ENCODE measurements at regions not wholly inside any gene's neighbourhood (a gene's known extent, or its start where the extent isn't known, plus 50 kb on each side); places are given as distances from the start of the nearest gene placed in this dataset.

DNA sequence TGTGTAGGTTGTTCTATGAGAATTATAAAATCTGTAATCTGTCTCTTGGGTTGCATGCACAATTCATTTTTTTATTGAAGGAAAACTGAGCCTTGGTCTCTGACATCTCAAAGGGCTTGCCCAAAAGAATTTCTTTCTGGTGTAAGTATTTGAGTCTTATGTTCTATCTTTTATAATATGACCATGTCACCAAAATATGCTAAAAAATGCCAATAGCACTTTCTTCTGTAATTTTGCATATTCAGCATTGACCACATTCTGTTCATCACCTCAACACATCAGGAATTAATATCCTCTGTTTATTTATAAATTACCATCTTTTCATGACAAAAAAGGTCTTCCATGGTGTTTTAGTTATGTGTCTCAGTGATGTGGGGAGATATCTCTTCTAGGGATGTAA is 268.7 kb upstream of the TCF4 start:
- H3K4me3 ChIP-seq (ENCODE audit: control insufficient read depth in 1 of 2, extremely low read depth in 1 of 2, low read length in 1 of 2), result no peak overlapping the region
- H3K27ac ChIP-seq (ENCODE audit: low read length), result no peak overlapping the region
- H3K9me3 ChIP-seq, result no peaks in the 10 kb centered on the region
- ChIA-PET CTCF (no interaction called here), POLR2A (no interaction called here)
- no peaks in the 10 kb centered on the region for H3K36me3 ChIP-seq (ENCODE audit: control insufficient read depth in 2 of 2, extremely low read depth in 1 of 2, insufficient read depth in 1 of 2, low read length in 1 of 2)
- H3K4me1 Mint-ChIP-seq, result no peaks in the 10 kb centered on the region
- H3K4me3 Mint-ChIP-seq, result no peak overlapping the region
- no peaks in the 10 kb centered on the region for H3K27me3 ChIP-seq (replicated peaks in 1 of 2; ENCODE audit: control insufficient read depth in 2 of 2, extremely low read depth in 1 of 2, insufficient read depth in 2 of 2, low read length in 1 of 2)
- DNase-seq, result no peak
- no peak for ATAC-seq (replicated peaks in 1 of 4)
- no peaks in the 10 kb centered on the region for H3K36me3 Mint-ChIP-seq
- H3K27ac Mint-ChIP-seq, result no peak overlapping the region
- H3K27me3 Mint-ChIP-seq, result peaks cover 0 to 3% of the 10 kb centered on the region in 2 donors
- H3K4me1 ChIP-seq (ENCODE audit: control insufficient read depth in 1 of 2, extremely low read depth in 1 of 2, insufficient read depth in 2 of 2, low read length in 2 of 2), result no peaks in the 10 kb centered on the region
- peaks cover 0 to 8% (median 3%) of the 10 kb centered on the region in 3 donors for H3K9me3 Mint-ChIP-seq

- no peaks in the 10 kb centered on the region for H3K36me3 Mint-ChIP-seq
- peaks cover 0 to 3% of the 10 kb centered on the region in 2 donors for H3K27me3 Mint-ChIP-seq
- Histone ChIP-seq H3K27ac (ENCODE audit: low read length) (no peak overlapping the region), H3K36me3 (ENCODE audit: control insufficient read depth in 2 of 2, extremely low read depth in 1 of 2, insufficient read depth in 1 of 2, low read length in 1 of 2) (no peaks in the 10 kb centered on the region), H3K27me3 (replicated peaks in 1 of 2; ENCODE audit: control insufficient read depth in 2 of 2, extremely low read depth in 1 of 2, insufficient read depth in 2 of 2, low read length in 1 of 2) (no peaks in the 10 kb centered on the region), H3K9me3 (no peaks in the 10 kb centered on the region), H3K4me3 (ENCODE audit: control insufficient read depth in 1 of 2, extremely low read depth in 1 of 2, low read length in 1 of 2) (no peak overlapping the region), H3K4me1 (ENCODE audit: control insufficient read depth in 1 of 2, extremely low read depth in 1 of 2, insufficient read depth in 2 of 2, low read length in 2 of 2) (no peaks in the 10 kb centered on the region)
- no peak for DNase-seq
- H3K27ac Mint-ChIP-seq, result no peak overlapping the region
- CTCF ChIA-PET, result no interaction called here
- H3K9me3 Mint-ChIP-seq, result peaks cover 0 to 8% (median 3%) of the 10 kb centered on the region in 3 donors
- H3K4me3 Mint-ChIP-seq, result no peak overlapping the region
- no peak for ATAC-seq (replicated peaks in 1 of 4)
- H3K4me1 Mint-ChIP-seq, result no peaks in the 10 kb centered on the region
- 95% methylated on average over 2 of the region's 2 CpGs for WGBS (ENCODE audit: insufficient coverage)
- POLR2A ChIA-PET, result interaction anchor here in 1 of 2 donors (0.6 kb wide), 1 partner anchor 52 kb away, joined by 3 read pairs; no protein-coding TSS in a partner anchor
Observed at GRCh38 chr18:55856229-55856628, 268.2 kb upstream of the TCF4 start.

GRCh38 chr18:55853268-55853667 is 265.3 kb upstream of the TCF4 start:
- H3K27ac ChIP-seq (ENCODE audit: low read length), result no peak overlapping the region
- Mint-ChIP-seq H3K36me3 (no peaks in the 10 kb centered on the region), H3K4me1 (no peaks in the 10 kb centered on the region), H3K27ac (no peak overlapping the region), H3K27me3 (peaks cover 0 to 4% of the 10 kb centered on the region in 2 donors), H3K9me3 (peaks cover 0 to 8% (median 5%) of the 10 kb centered on the region in 3 donors), H3K4me3 (no peak overlapping the region)
- no peaks in the 10 kb centered on the region for H3K4me1 ChIP-seq (ENCODE audit: control insufficient read depth in 1 of 2, extremely low read depth in 1 of 2, insufficient read depth in 2 of 2, low read length in 2 of 2)
- ChIA-PET POLR2A (no interaction called here), CTCF (no interaction called here)
- DNase-seq, result no peak
- ATAC-seq (replicated peaks in 1 of 4), result no peak
- no peaks in the 10 kb centered on the region for H3K9me3 ChIP-seq
- no peaks in the 10 kb centered on the region for H3K27me3 ChIP-seq (replicated peaks in 1 of 2; ENCODE audit: control insufficient read depth in 2 of 2, extremely low read depth in 1 of 2, insufficient read depth in 2 of 2, low read length in 1 of 2)
- no peak overlapping the region for H3K4me3 ChIP-seq (ENCODE audit: control insufficient read depth in 1 of 2, extremely low read depth in 1 of 2, low read length in 1 of 2)
- no CpG with 5 or more reads among the region's 3 CpGs for WGBS (ENCODE audit: insufficient coverage)
- no peaks in the 10 kb centered on the region for H3K36me3 ChIP-seq (ENCODE audit: control insufficient read depth in 2 of 2, extremely low read depth in 1 of 2, insufficient read depth in 1 of 2, low read length in 1 of 2)

- 80% methylated on average over 8 of the region's 8 CpGs for WGBS (ENCODE audit: insufficient coverage)
- H3K4me1 ChIP-seq (ENCODE audit: control insufficient read depth in 1 of 2, extremely low read depth in 1 of 2, insufficient read depth in 2 of 2, low read length in 2 of 2), result no peaks in the 10 kb centered on the region
- Mint-ChIP-seq H3K27me3 (peaks cover 0 to 4% of the 10 kb centered on the region in 2 donors), H3K4me1 (no peaks in the 10 kb centered on the region), H3K4me3 (no peak overlapping the region), H3K9me3 (peaks cover 0 to 17% (median 5%) of the 10 kb centered on the region in 3 donors), H3K27ac (no peak overlapping the region), H3K36me3 (no peaks in the 10 kb centered on the region)
- no peak overlapping the region for H3K27ac ChIP-seq (ENCODE audit: low read length)
- ChIA-PET CTCF (no interaction called here), POLR2A (no interaction called here)
- DNase-seq (no peak), ATAC-seq (replicated peaks in 1 of 4) (no peak)
- H3K4me3 ChIP-seq (ENCODE audit: control insufficient read depth in 1 of 2, extremely low read depth in 1 of 2, low read length in 1 of 2), result no peak overlapping the region
- no peaks in the 10 kb centered on the region for H3K36me3 ChIP-seq (ENCODE audit: control insufficient read depth in 2 of 2, extremely low read depth in 1 of 2, insufficient read depth in 1 of 2, low read length in 1 of 2)
- H3K27me3 ChIP-seq (replicated peaks in 1 of 2; ENCODE audit: control insufficient read depth in 2 of 2, extremely low read depth in 1 of 2, insufficient read depth in 2 of 2, low read length in 1 of 2), result no peaks in the 10 kb centered on the region
- H3K9me3 ChIP-seq, result no peaks in the 10 kb centered on the region
Observed at GRCh38 chr18:55850904-55851303, 262.9 kb upstream of the TCF4 start.

GRCh38 chr18:55849391-55849790 is 261.4 kb upstream of the TCF4 start:
- CTCF ChIA-PET, result no interaction called here
- no CpG with 5 or more reads among the region's 1 CpG for WGBS (ENCODE audit: insufficient coverage)

GRCh38 chr18:55847960-55848359 is 260.0 kb upstream of the TCF4 start:
- no peak overlapping the region for H3K27ac ChIP-seq (ENCODE audit: low read length)
- no peaks in the 10 kb centered on the region for H3K36me3 ChIP-seq (ENCODE audit: control insufficient read depth in 2 of 2, extremely low read depth in 1 of 2, insufficient read depth in 1 of 2, low read length in 1 of 2)
- Mint-ChIP-seq H3K27ac (no peak overlapping the region), H3K36me3 (no peaks in the 10 kb centered on the region), H3K9me3 (peaks cover 0 to 9% (median 2%) of the 10 kb centered on the region in 3 donors), H3K4me1 (no peaks in the 10 kb centered on the region), H3K27me3 (peaks cover 0 to 4% of the 10 kb centered on the region in 2 donors), H3K4me3 (no peak overlapping the region)
- ATAC-seq (replicated peaks in 1 of 4), result no peak
- WGBS (ENCODE audit: insufficient coverage), result no CpG with 5 or more reads among the region's 3 CpGs
- no peaks in the 10 kb centered on the region for H3K4me1 ChIP-seq (ENCODE audit: control insufficient read depth in 1 of 2, extremely low read depth in 1 of 2, insufficient read depth in 2 of 2, low read length in 2 of 2)
- CTCF ChIA-PET, result no interaction called here
- no peaks in the 10 kb centered on the region for H3K27me3 ChIP-seq (replicated peaks in 1 of 2; ENCODE audit: control insufficient read depth in 2 of 2, extremely low read depth in 1 of 2, insufficient read depth in 2 of 2, low read length in 1 of 2)
- no peaks in the 10 kb centered on the region for H3K9me3 ChIP-seq
- no peak overlapping the region for H3K4me3 ChIP-seq (ENCODE audit: control insufficient read depth in 1 of 2, extremely low read depth in 1 of 2, low read length in 1 of 2)
- POLR2A ChIA-PET, result no interaction called here
- DNase-seq, result no peak

More at GRCh38 chr18:55849391-55849790, 261.4 kb upstream of the TCF4 start:
- peaks cover 0 to 4% of the 10 kb centered on the region in 2 donors for H3K27me3 Mint-ChIP-seq
- no peaks in the 10 kb centered on the region for H3K36me3 ChIP-seq (ENCODE audit: control insufficient read depth in 2 of 2, extremely low read depth in 1 of 2, insufficient read depth in 1 of 2, low read length in 1 of 2)
- H3K4me1 Mint-ChIP-seq, result no peaks in the 10 kb centered on the region
- no peak overlapping the region for H3K4me3 ChIP-seq (ENCODE audit: control insufficient read depth in 1 of 2, extremely low read depth in 1 of 2, low read length in 1 of 2)
- H3K9me3 Mint-ChIP-seq, result peaks cover 0 to 9% (median 2%) of the 10 kb centered on the region in 3 donors
- H3K4me1 ChIP-seq (ENCODE audit: control insufficient read depth in 1 of 2, extremely low read depth in 1 of 2, insufficient read depth in 2 of 2, low read length in 2 of 2), result no peaks in the 10 kb centered on the region
- no peak for ATAC-seq (replicated peaks in 1 of 4)
- no peaks in the 10 kb centered on the region for H3K27me3 ChIP-seq (replicated peaks in 1 of 2; ENCODE audit: control insufficient read depth in 2 of 2, extremely low read depth in 1 of 2, insufficient read depth in 2 of 2, low read length in 1 of 2)
- POLR2A ChIA-PET, result no interaction called here
- DNase-seq, result no peak
- no peaks in the 10 kb centered on the region for H3K36me3 Mint-ChIP-seq
- H3K4me3 Mint-ChIP-seq, result no peak overlapping the region
- no peak overlapping the region for H3K27ac Mint-ChIP-seq
- no peaks in the 10 kb centered on the region for H3K9me3 ChIP-seq
- H3K27ac ChIP-seq (ENCODE audit: low read length), result no peak overlapping the region

DNA sequence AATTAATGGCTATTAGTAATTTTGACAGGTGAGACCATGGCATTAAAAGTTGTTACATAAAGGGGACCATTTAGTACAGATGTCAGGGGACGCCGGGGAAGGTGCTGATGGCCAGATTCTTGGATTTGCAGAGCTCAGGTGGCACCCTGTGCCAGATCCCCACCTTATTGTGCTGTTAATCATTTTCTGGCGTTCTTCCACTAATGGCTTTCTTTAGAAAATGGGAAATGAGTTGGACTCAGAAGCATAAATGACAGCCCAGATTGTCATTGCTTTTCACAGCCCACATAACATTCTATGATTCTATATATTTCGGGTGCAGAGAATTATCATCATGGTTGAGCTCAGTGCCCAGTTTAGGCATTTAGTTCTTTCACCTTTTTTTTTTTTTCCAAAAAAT is 257.2 kb upstream of the TCF4 start:
- whole genome bisulfite sequencing (ENCODE audit: insufficient coverage), result no CpG with 5 or more reads among the region's 4 CpGs
- POLR2A ChIA-PET, result no interaction called here

More for the DNA sequence above, 257.2 kb upstream of the TCF4 start:
- Mint-ChIP-seq H3K9me3 (peaks cover 0 to 13% (median 2%) of the 10 kb centered on the region in 3 donors), H3K4me3 (no peak overlapping the region), H3K27me3 (peaks cover 0 to 4% of the 10 kb centered on the region in 2 donors), H3K27ac (no peak overlapping the region), H3K36me3 (no peaks in the 10 kb centered on the region), H3K4me1 (no peaks in the 10 kb centered on the region)
- H3K4me3 ChIP-seq (ENCODE audit: control insufficient read depth in 1 of 2, extremely low read depth in 1 of 2, low read length in 1 of 2), result no peak overlapping the region
- no peaks in the 10 kb centered on the region for H3K4me1 ChIP-seq (ENCODE audit: control insufficient read depth in 1 of 2, extremely low read depth in 1 of 2, insufficient read depth in 2 of 2, low read length in 2 of 2)
- no peak for ATAC-seq (replicated peaks in 1 of 4)
- H3K27ac ChIP-seq (ENCODE audit: low read length), result no peak overlapping the region
- H3K27me3 ChIP-seq (replicated peaks in 1 of 2; ENCODE audit: control insufficient read depth in 2 of 2, extremely low read depth in 1 of 2, insufficient read depth in 2 of 2, low read length in 1 of 2), result no peaks in the 10 kb centered on the region
- no peaks in the 10 kb centered on the region for H3K9me3 ChIP-seq
- DNase-seq, result no peak
- H3K36me3 ChIP-seq (ENCODE audit: control insufficient read depth in 2 of 2, extremely low read depth in 1 of 2, insufficient read depth in 1 of 2, low read length in 1 of 2), result no peaks in the 10 kb centered on the region
- CTCF ChIA-PET, result no interaction called here
